IMR-90 (cell line): ENCODE measurements at regions not wholly inside any gene's neighbourhood (a gene's known extent, or its start where the extent isn't known, plus 50 kb on each side); places are given as distances from the start of the nearest gene placed in this dataset.

Source experiments
- ATAC-seq: fragments of 200-7000 bp; cut with Tn5 transposase; 2 replicates; pipeline ENCODE4 v1.9.1; 2020; ENCODE audit warnings: low read depth, mild to moderate bottlenecking, moderate library complexity
- BruUV-seq: library from RNA; stranded (reverse); fragments of 400-500 nt; replicated peaks from 2 replicates; lab custom pipeline; 2021; lab: Mats Ljungman, UMichigan
- CTCF ChIA-PET: fragments of 300-600 bp; formaldehyde crosslinking; extraction: SDS; loops from one replicate; lab custom pipeline; 2021; ENCODE audit warnings: antibody characterized with exemption; lab: Yijun Ruan, JAX
- POLR2A ChIA-PET: fragments of 300-600 bp; sonication (Branson Sonifier 250); formaldehyde crosslinking; loops from one replicate; lab custom pipeline; 2022; ENCODE audit warnings: antibody characterized with exemption; ENCODE audit not compliant: unreplicated experiment; lab: Charles Lee
- DNase-seq: peaks from one replicate; pipeline ENCODE4 v3.0.0; 2013
- H2AFZ ChIP-seq: replicated peaks from 2 replicates; pipeline ENCODE3; 2013; ENCODE audit warnings: low read length, mild to moderate bottlenecking; ENCODE audit not compliant: poor library complexity
- H2AK5ac ChIP-seq: 2 replicates; pipeline ENCODE4 v1.6.1; 2013; ENCODE audit warnings: low read depth, low read length, inconsistent platforms
- H2AK9ac ChIP-seq: replicated peaks from 2 replicates; pipeline ENCODE3; 2013; ENCODE audit warnings: mild to moderate bottlenecking, low read depth, low read length, moderate library complexity; ENCODE audit not compliant: poor library complexity
- H2BK120ac ChIP-seq: 2 replicates; pipeline ENCODE4 v1.6.1; 2013; ENCODE audit warnings: low read depth, low read length, inconsistent platforms
- H2BK15ac ChIP-seq: 3 replicates; pipeline ENCODE4 v1.6.1; 2013; ENCODE audit warnings: low read depth, low read length, inconsistent platforms
- H2BK20ac ChIP-seq: 2 replicates; pipeline ENCODE4 v1.6.1; 2013; ENCODE audit warnings: low read depth, mild to moderate bottlenecking, inconsistent platforms, low read length, moderate library complexity
- H2BK5ac ChIP-seq: 2 replicates; pipeline ENCODE4 v1.6.1; 2013; ENCODE audit warnings: mild to moderate bottlenecking, low read depth, low read length, inconsistent platforms; ENCODE audit not compliant: poor library complexity, severe bottlenecking
- H3K14ac ChIP-seq: replicated peaks from 2 replicates; pipeline ENCODE4 v1.6.1; 2013; ENCODE audit warnings: low read depth, low read length, inconsistent platforms
- H3K18ac ChIP-seq: 2 replicates; pipeline ENCODE4 v1.6.1; 2013; ENCODE audit warnings: low read depth, low read length, control low read depth
- H3K23ac ChIP-seq: 2 replicates; pipeline ENCODE4 v1.6.1; 2013; ENCODE audit warnings: low read depth, low read length, inconsistent platforms
- H3K27ac ChIP-seq: 2 replicates; pipeline ENCODE4 v1.5.1; 2013; ENCODE audit warnings: mild to moderate bottlenecking, control low read depth, low read length; ENCODE audit not compliant: insufficient read depth
- H3K27me3 ChIP-seq: 2 replicates; pipeline ENCODE4 v1.6.1; 2013; ENCODE audit warnings: low read length; ENCODE audit not compliant: control insufficient read depth, insufficient read depth
- H3K36me3 ChIP-seq: 2 replicates; pipeline ENCODE4 v1.6.1; 2013; ENCODE audit warnings: low read length, mixed read lengths; ENCODE audit not compliant: control insufficient read depth, insufficient read depth
- H3K4ac ChIP-seq: 2 replicates; pipeline ENCODE4 v1.6.1; 2013; ENCODE audit warnings: low read depth, low read length, inconsistent platforms
- H3K4me1 ChIP-seq: 2 replicates; pipeline ENCODE4 v1.6.1; 2013; ENCODE audit warnings: low read length, mixed read lengths; ENCODE audit not compliant: control insufficient read depth, insufficient read depth
- H3K4me2 ChIP-seq: 2 replicates; pipeline ENCODE4 v1.6.1; 2013; ENCODE audit warnings: low read depth, mild to moderate bottlenecking, control low read depth, low read length, moderate library complexity
- H3K4me3 ChIP-seq: 2 replicates; pipeline ENCODE4 v1.5.1; 2013; ENCODE audit warnings: low read depth, mild to moderate bottlenecking, control low read depth, low read length, moderate library complexity; ENCODE audit not compliant: insufficient read depth
- H3K56ac ChIP-seq: 2 replicates; pipeline ENCODE4 v1.6.1; 2013; ENCODE audit warnings: low read length, inconsistent platforms; ENCODE audit not compliant: insufficient read depth; ENCODE audit errors: extremely low read depth
- H3K79me1 ChIP-seq, 2 experiments: 2 replicates each; pipeline ENCODE4 v1.6.1; 2013; ENCODE audit warnings: low read length in 2 of 2, inconsistent platforms in 1 of 2, low read depth in 1 of 2
- H3K9ac ChIP-seq: 2 replicates; pipeline ENCODE4 v1.6.1; 2013; ENCODE audit warnings: low read depth, low read length, control low read depth
- H3K9me1 ChIP-seq: 2 replicates; pipeline ENCODE4 v1.6.1; 2013; ENCODE audit warnings: low read length, inconsistent platforms; ENCODE audit not compliant: insufficient read depth
- H3K9me3 ChIP-seq: 2 replicates; pipeline ENCODE4 v1.6.1; 2013; ENCODE audit warnings: low read length; ENCODE audit not compliant: control insufficient read depth, insufficient read depth
- H4K20me1 ChIP-seq: 2 replicates; pipeline ENCODE4 v1.6.1; 2013; ENCODE audit warnings: low read length, inconsistent platforms; ENCODE audit not compliant: insufficient read depth
- H4K5ac ChIP-seq: 2 replicates; pipeline ENCODE4 v1.6.1; 2013; ENCODE audit warnings: mild to moderate bottlenecking, low read depth, low read length, control low read depth
- H4K8ac ChIP-seq, 2 experiments: 2 replicates each; pipeline ENCODE4 v1.6.1; 2013; ENCODE audit warnings: low read depth in 2 of 2, low read length in 2 of 2, control low read depth in 1 of 2, inconsistent platforms in 1 of 2
- H4K91ac ChIP-seq: 2 replicates; pipeline ENCODE4 v1.6.1; 2013; ENCODE audit warnings: low read depth, low read length, inconsistent platforms; ENCODE audit not compliant: insufficient read depth
- RAD21 ChIP-seq: IDR thresholded peaks from 2 replicates; pipeline ENCODE4 v1.6.1; 2012; ENCODE audit warnings: low read length, improper control_type of control experiment
- WGBS, 2 experiments: methylation state at CpG; one replicate each; pipeline versions ENCODE4 v1.1.5 to v1.1.7; 2013; ENCODE audit warnings: missing lambda C conversion rate in 2 of 2; ENCODE audit not compliant: insufficient read length in 1 of 2; ENCODE audit errors: extremely low coverage in 2 of 2; 5-methylcytosine and 5-hydroxymethylcytosine counted together
- dilution Hi-C: fragments of 300-500 bp; cut with HindIII; formaldehyde crosslinking; loops from one replicate; pipeline ENCODE4 v1.14.3; 2018; ENCODE audit warnings: low sequenced_read_pairs; ENCODE audit not compliant: unreplicated experiment
- in situ Hi-C: fragments of 300-500 bp; cut with MboI; formaldehyde crosslinking; loops from 3 replicates; pipeline ENCODE4 v1.14.3; 2019; ENCODE audit warnings: low sequenced_read_pairs, inconsistent platforms, mixed read lengths
- intact Hi-C: fragments of 100-400 bp; cut with micrococcal nuclease; formaldehyde crosslinking; loops from 2 replicates; pipeline ENCODE4 v1.10.0; 2022

- 0 out of 2 replicates have a peak overlapping the region, but pooled peaks have one; percentile 67 for H3K9ac ChIP-seq
- H2BK5ac ChIP-seq = peak overlapping the region; percentile 100
- H3K79me1 ChIP-seq = no peaks in the 10 kb centered on the region
- in situ Hi-C loops = no loop called here
- no CpG with 5 or more reads among the region's 2 CpGs for WGBS, 2 experiments
- H3K56ac ChIP-seq = peak overlapping the region; percentile 70; the same call in 1 of the 2 replicates
- H3K36me3 ChIP-seq = no peaks in the 10 kb centered on the region
- peaks cover 2% of the 10 kb centered on the region for H3K9me1 ChIP-seq
- no peak overlapping the region for H3K4me3 ChIP-seq
- no peak for ATAC-seq
- peak overlapping the region; percentile 97 for H3K23ac ChIP-seq
- H2BK15ac ChIP-seq = peak overlapping the region; percentile 94
- H2BK120ac ChIP-seq = peak overlapping the region; percentile 100
- peak overlapping the region; percentile 91 for H4K91ac ChIP-seq
- H3K4me1 ChIP-seq = peaks cover 23% of the 10 kb centered on the region
- peak overlapping the region; percentile 99 for H2BK20ac ChIP-seq
- peak overlapping the region; percentile 99 for H3K18ac ChIP-seq
- POLR2A ChIA-PET = no interaction called here
- peak overlapping the region; percentile 40 to 93; a peak in 3 of 4 replicates for H4K8ac ChIP-seq
- dilution Hi-C loops = no loop called here
- BruUV-seq = no TSS peak
- no peak overlapping the region for H2AK9ac ChIP-seq
- H2AFZ ChIP-seq = no peak overlapping the region
- H4K20me1 ChIP-seq = no peaks in the 10 kb centered on the region
- TF ChIP-seq RAD21 = no peak
- H3K14ac ChIP-seq = peak overlapping the region; percentile 99
- peak overlapping the region; percentile 99 for H2AK5ac ChIP-seq
- peak overlapping the region; percentile 55 for H3K4me2 ChIP-seq
- intact Hi-C loops = loop anchor here (5.0 to 10.0 kb wide), 3 partner anchors 51 to 1297 kb away; partner anchors contain the start of gene EPHA4
- H3K27me3 ChIP-seq = no peaks in the 10 kb centered on the region
- DNase-seq = no peak
- peak overlapping the region; percentile 97 for H3K27ac ChIP-seq
- peak overlapping the region; percentile 98 for H4K5ac ChIP-seq
- no peaks in the 10 kb centered on the region for H3K9me3 ChIP-seq
- CTCF ChIA-PET = no interaction called here
- H3K4ac ChIP-seq = peak overlapping the region; percentile 99
Measured at GRCh38 chr2:220278022-220278421, 650.6 kb downstream of the SLC4A3 start.
